A204.1 (cell line): ENCODE measurements at regions not wholly inside any gene's neighbourhood (a gene's known extent, or its start where the extent isn't known, plus 50 kb on each side); places are given as distances from the start of the nearest gene placed in this dataset.
A peak's percentile ranks its signal among the peaks of the same experiment; 100 is the strongest.

ENCODE experiments used
- FAIRE-seq: peaks from 2 replicates; lab custom pipeline; 2012; peaks lifted over from hg19 to GRCh38; lab: Jason Lieb, UNC

- FAIRE-seq, result no peak
Measured at GRCh38 chr7:96484091-96484490, 162.2 kb upstream of the SLC25A13 start.

GRCh38 chr7:96481796-96482195 is 159.9 kb upstream of the SLC25A13 start:
- no peak for FAIRE-seq

DNA sequence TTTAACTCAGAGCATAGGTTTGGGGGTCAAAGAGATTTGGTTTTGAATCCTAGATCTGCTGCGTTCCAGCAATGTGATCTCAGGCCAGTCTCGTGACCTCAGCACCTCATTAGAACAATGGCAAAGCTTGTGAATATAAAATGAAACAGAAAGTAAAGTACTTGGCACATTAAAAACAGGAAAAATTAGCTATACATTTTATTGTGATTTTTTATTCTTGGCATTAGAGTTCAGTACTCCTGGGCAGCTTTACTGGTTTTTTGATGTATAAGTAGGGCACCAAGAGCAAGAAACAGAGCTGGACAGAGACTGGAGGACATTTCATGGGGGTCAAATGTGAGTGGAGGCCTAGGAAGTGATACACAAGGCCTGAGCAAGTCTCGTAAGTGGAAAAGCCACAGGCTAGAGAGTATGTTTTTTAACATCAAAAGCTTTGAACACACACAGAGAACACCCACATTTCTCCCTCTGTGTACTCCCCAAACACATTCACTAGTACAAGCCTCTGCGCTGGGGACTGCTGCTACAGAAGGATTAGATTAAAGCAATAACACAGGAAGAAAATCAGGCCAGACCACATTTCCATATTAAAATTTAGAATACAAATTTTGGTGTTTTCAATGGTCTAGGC is 157.2 kb upstream of the SLC25A13 start:
- FAIRE-seq, result no peak

DNA sequence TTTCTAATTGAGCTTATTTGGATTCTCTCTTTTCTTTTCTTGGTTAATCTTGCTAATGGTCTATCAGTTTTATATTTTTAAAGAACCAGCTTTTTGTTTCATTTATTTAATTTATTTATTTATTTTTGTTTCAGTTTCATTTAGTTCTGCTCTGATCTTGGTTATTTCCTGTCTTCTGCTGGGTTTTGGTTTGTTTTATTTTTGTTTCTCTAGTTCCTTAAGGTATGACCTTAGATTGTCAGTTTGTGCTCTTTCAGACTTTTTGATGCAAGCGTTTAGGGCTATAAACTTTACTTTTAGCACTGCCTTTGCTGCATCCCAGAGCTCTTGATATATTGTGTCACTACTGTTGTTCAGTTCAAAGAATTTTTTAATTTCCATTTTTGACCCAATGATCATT is 149.7 kb upstream of the SLC25A13 start:
- no peak for FAIRE-seq

DNA sequence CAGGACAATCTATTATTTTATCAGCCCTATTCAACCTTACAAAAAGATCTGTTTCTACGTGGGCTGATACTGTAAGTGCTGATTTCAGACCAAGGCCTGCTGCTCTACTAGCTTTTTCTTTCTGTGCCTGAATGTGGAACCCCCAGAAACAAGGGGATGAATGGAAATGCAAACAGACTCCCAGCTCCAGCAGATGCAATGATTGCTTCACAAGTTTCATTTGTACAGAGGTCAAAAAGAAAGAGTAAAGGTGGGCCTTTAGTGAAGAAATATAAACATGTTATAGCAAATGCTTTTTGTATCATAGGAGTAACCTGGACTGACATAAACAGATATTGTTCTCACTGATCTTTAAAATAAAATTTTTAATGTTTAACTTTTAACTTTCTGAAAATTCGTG is 130.2 kb upstream of the SLC25A13 start:
- FAIRE-seq, result no peak

- FAIRE-seq, result no peak
Measured at GRCh38 chr7:96449094-96449493, 127.2 kb upstream of the SLC25A13 start.

- FAIRE-seq, result peak; percentile 85
Measured at GRCh38 chr7:96447109-96447645, 125.3 kb upstream of the SLC25A13 start.

GRCh38 chr7:96441436-96442084 is 119.7 kb upstream of the SLC25A13 start:
- no peak for FAIRE-seq

- FAIRE-seq, result no peak
Measured at GRCh38 chr7:96440328-96440727, 118.4 kb upstream of the SLC25A13 start.

GRCh38 chr7:96436880-96437279 is 115.0 kb upstream of the SLC25A13 start:
- no peak for FAIRE-seq

DNA sequence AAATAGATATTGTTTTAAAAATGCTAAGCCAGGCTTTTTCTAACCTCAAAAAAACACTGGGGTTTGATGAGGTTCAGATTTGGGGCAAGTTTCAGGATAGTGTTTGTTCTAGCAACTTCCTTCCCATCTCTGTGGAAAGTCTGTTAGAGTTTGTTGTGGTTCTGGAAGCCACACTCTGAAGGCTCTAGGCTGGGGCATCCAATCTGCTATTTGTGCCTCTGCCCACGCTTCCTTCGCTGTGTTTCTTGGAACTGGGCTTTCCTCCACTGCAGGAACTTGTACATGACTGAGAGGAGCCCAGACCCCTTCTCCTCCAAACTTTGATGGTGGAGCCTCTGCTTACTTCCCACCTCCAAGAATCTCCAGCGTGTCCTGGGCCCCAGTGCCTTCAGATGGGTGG is 108.5 kb upstream of the SLC25A13 start:
- FAIRE-seq, result no peak

GRCh38 chr7:96427143-96427542 is 105.2 kb upstream of the SLC25A13 start:
- FAIRE-seq, result no peak

DNA sequence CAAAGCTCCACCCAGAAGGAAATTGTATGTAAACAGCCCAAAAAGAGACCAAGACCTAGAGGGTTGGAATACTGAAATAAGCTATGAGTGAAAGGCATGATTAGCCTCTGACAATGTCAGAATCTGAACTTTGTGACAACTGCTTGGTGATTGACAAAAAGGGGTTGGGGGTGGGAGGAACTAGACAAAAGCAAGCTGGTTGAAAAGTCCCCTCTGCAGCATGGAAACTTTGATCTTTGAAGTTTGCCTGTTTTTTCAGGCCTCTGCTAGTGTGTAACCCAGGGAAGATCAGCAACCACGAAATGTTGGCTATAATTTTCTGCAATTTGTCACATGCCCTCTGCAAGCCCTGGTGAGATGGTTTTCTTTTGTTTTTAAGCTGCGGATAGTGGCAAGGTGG is 104.8 kb upstream of the SLC25A13 start:
- no peak for FAIRE-seq

- no peak for FAIRE-seq
Measured at GRCh38 chr7:96426027-96426426, 104.1 kb upstream of the SLC25A13 start.

DNA sequence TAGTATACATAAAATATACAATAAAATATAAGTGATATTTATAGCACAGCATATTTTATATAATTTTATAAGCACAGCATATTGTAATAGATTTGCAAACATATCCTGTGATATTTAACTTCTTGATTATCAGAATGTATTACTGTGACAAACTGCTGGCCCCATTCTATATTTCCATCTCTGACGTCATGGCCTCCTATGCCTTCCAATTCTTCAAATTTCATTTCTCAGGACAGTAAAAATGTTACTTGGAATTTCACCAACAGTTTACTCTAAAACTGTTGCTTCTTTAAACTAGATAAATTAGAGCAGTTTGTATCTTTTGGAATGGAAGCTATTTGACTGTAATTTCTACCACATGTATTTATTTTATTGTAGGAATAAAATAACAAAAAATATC is 102.5 kb upstream of the SLC25A13 start:
- peak; percentile 47 for FAIRE-seq

DNA sequence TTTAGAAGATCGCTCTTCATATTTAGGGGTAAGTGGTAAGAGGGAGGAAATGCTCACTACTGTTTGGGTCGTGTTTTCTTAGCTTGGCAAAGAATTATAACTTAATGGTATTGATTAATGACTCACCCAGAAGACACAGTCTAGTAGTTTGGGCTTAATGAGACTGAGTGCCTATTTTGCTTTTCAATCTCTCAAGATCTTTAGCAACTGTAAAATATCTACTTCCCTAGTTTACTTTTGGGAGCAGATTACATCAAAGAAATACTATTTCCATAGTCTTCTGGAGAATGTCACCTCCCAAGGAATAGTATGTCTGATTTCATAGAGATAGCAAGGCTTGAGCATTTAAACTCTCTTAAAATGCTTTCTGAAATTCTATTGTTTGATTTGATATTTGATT is 100.5 kb upstream of the SLC25A13 start:
- no peak for FAIRE-seq

DNA sequence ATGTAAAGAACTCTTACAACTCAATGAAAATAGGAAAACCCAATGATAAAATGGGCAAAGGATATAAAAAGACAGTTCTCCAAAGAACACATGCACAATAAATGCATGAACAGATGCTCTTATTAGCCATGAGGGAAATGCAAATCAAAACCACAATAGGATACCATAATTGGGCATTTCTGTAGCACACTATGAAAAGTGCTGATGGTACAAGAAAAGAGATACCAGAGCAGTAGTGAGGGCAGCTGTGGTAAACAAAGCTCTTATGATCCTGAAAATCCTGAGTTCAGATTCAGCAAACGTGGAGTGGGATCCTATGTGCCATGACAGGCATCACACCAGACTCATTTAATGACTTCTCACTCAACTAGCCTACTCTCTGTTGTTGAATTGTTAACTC is 96.7 kb upstream of the SLC25A13 start:
- FAIRE-seq, result no peak

DNA sequence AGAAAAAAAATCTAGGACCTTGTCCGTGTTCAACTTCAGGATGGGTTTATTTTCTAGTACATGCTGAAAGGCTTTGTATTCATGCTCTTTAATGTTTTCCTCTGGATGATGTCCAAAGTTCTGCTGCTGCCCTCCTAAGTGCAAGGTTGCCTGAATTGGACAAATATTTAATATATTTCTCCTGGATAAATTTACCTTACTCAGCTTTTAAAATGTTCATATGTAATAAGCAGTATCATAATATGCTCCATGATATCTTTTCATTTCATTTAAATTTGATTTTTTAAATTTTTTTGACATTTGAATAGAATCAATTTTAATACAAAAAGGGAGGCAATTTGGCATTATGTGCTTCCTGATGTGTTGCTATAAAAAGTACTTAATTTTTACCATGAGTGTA is 95.9 kb upstream of the SLC25A13 start:
- no peak for FAIRE-seq

DNA sequence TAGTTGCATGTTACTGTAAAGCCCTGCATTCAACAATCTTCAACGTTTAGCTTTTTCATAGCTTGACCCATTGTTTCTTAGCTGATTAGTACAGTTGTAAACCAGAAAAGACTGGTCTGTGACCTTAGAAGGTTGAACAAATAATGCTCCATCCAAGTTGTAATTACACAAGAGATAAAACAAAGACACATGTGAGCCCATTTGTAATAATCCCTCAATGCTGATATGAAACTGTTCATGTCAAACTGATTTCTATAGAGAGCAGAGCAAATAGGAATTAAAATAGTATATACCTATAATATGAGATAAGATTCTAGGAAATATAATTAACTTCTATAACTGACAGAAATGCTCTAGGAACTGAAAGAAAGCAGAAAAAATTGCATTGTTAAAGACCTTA is 94.7 kb upstream of the SLC25A13 start:
- FAIRE-seq, result no peak

GRCh38 chr7:96416116-96416515 is 94.2 kb upstream of the SLC25A13 start:
- no peak for FAIRE-seq

DNA sequence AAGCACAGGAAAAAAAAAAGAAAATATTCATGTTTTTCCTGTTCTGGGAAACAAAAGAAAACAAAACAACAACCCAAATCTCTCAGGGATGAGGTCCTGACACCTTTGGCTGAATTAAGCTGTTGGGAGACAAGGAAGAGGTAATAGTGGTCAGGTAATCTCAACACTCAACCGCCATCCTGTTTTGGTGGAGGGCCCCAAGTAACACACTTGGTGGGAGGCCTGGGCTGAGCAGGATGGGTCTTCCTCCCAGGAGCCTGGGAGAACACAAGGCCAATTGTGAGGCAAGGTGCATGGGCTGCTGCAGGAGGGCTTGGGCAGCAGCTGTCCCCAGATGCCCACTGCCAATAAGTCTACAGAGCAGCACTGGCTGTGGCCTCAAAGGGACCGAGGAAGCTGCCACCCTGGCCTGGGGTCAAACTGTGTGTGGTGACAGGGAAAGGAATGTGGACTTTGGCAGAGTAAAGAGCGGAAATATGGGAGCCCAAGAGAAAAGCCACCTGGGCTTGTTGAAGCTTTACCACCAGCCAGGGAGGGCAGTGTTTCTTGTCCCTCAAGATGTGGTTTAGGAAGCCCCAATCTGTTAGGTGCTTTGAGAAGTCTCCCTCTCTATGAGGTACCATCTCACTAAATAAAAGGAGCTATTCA is 93.5 kb upstream of the SLC25A13 start:
- FAIRE-seq, result no peak

GRCh38 chr7:96414931-96415292 is 93.0 kb upstream of the SLC25A13 start:
- FAIRE-seq, result no peak

- no peak for FAIRE-seq
Measured at GRCh38 chr7:96410126-96410839, 88.4 kb upstream of the SLC25A13 start.
